ENCODE measurements at regions not wholly inside any gene's neighbourhood (a gene's known extent, or its start where the extent isn't known, plus 50 kb on each side); places are given as distances from the start of the nearest gene placed in this dataset.

GRCh38 chr1:170267317-170267716 is 121.6 kb downstream of the NTMT2 start:
- Histone ChIP-seq H3K27ac (ENCODE audit: extremely low read depth, low read depth, low read length) (no peak overlapping the region), H3K27me3 (ENCODE audit: control insufficient read depth in 2 of 2, insufficient read depth in 2 of 2, low read length in 2 of 2) (no peaks in the 10 kb centered on the region), H2AFZ (ENCODE audit: low read depth, low read length) (no peak overlapping the region), H4K20me1 (replicated peaks; ENCODE audit: control insufficient read depth, insufficient read depth, low read length) (no peaks in the 10 kb centered on the region), H3K4me2 (ENCODE audit: insufficient read depth, low read length) (no peak overlapping the region), H3K4me1 (replicated peaks in 1 of 2; ENCODE audit: control insufficient read depth in 2 of 2, insufficient read depth in 2 of 2, low read length in 2 of 2) (no peaks in the 10 kb centered on the region), H3K9me1 (ENCODE audit: control insufficient read depth, insufficient read depth, low read length) (no peaks in the 10 kb centered on the region), H3K79me2 (ENCODE audit: control insufficient read depth, insufficient read depth, low read length) (no peaks in the 10 kb centered on the region), H3K9me3 (replicated peaks; ENCODE audit: control insufficient read depth, insufficient read depth, low read depth, low read length) (no peaks in the 10 kb centered on the region; the same call in 1 of the 2 replicates), H3K9ac (ENCODE audit: insufficient read depth in 1 of 2, low read depth in 2 of 2, low read length in 2 of 2) (no peak overlapping the region), H3K36me3 (ENCODE audit: control insufficient read depth, insufficient read depth, low read length) (no peaks in the 10 kb centered on the region), H3K4me3 (no peak overlapping the region)
- no peak for FAIRE-seq
- in situ Hi-C loops (cut with MboI) (no loop called here), intact Hi-C loops (cut with micrococcal nuclease) (no loop called here)
- no peak for ATAC-seq
- TF ChIP-seq ZNF133 (CRISPR knock-in tag; IDR thresholded peaks at IDR 0.05) (no peak), PTRF (tag; IDR thresholded peaks at IDR 0.05) (no peak), CAMTA2 (CRISPR knock-in tag; conservative IDR thresholded peaks at IDR 0.05) (no peak), BCLAF1 (IDR thresholded peaks at IDR 0.05; ENCODE audit: borderline replicate concordance in 1 of 2, control insufficient read depth in 1 of 2, low read depth in 2 of 2, low read length in 1 of 2) (no peak), NFRKB (IDR thresholded peaks at IDR 0.05; ENCODE audit: low read depth) (no peak), ZNF41 (CRISPR knock-in tag; conservative IDR thresholded peaks at IDR 0.05) (no peak), YY1 (IDR thresholded peaks at IDR 0.05; ENCODE audit: borderline replicate concordance in 1 of 3, control insufficient read depth in 1 of 3, extremely low read depth in 1 of 3, insufficient read depth in 3 of 3, insufficient read length in 1 of 3, insufficient replicate concordance in 2 of 3, low read depth in 1 of 3, low read length in 2 of 3) (no peak), ATF3 (IDR thresholded peaks at IDR 0.05) (no peak), ATF3 (CRISPR knock-in tag; conservative IDR thresholded peaks at IDR 0.05) (no peak), THRAP3 (IDR thresholded peaks at IDR 0.05; ENCODE audit: borderline replicate concordance) (no peak), ZNF551 (CRISPR knock-in tag; IDR thresholded peaks at IDR 0.05) (no peak), SMAD3 (CRISPR knock-in tag; conservative IDR thresholded peaks at IDR 0.05) (no peak), EWSR1 (IDR thresholded peaks at IDR 0.05; ENCODE audit: borderline replicate concordance, low read depth, partially characterized antibody) (no peak), NONO (IDR thresholded peaks at IDR 0.05; ENCODE audit: low read depth in 2 of 2, low read length in 1 of 2) (no peak), RAD21 (CRISPR knock-in tag; conservative IDR thresholded peaks at IDR 0.05 in 1 of 2, IDR thresholded peaks at IDR 0.05 in 1 of 2) (peak in 1 of 2 experiments; percentile 55; a peak in 2 of 4 replicates), CTCF (IDR thresholded peaks at IDR 0.05 in 2 of 3, conservative IDR thresholded peaks at IDR 0.05 in 1 of 3; ENCODE audit: insufficient read depth in 2 of 3, low read depth in 1 of 3, low read length in 3 of 3) (0 out of 6 replicates have a peak, but pooled peaks of 1 of the 3 experiments have one; percentile 4)
- POLR2A ChIA-PET = no interaction called here
- CTCF ChIA-PET (ENCODE audit: low intra/inter-chr PET ratio) = no interaction called here
- no TSS peak for BruUV-seq (replicated peaks)
- no peak for DNase-seq (ENCODE audit: extremely low read depth in 1 of 4, low spot score in 3 of 4)
